Anterior cingulate cortex (tissue), 58 donors: ENCODE measurements at regions not wholly inside any gene's neighbourhood (a gene's known extent, or its start where the extent isn't known, plus 50 kb on each side); places are given as distances from the start of the nearest gene placed in this dataset.
A peak's percentile ranks its signal among the peaks of the same experiment; 100 is the strongest.

ENCODE experiments used
- DNase-seq, 58 donors: peaks; one replicate each; lab custom pipeline; 2025; lab: John Stamatoyannopoulos, UW

- DNase-seq = no peak
Measured at GRCh38 chr3:118705487-118706219, 329.0 kb downstream of the IGSF11 start.

GRCh38 chr3:118707991-118708390, 326.7 kb downstream of the IGSF11 start:
- no peak for DNase-seq

- no peak for DNase-seq
Measured at GRCh38 chr3:118710532-118710931, 324.1 kb downstream of the IGSF11 start.

- DNase-seq = no peak
Measured at GRCh38 chr3:118713502-118714207, 321.0 kb downstream of the IGSF11 start.

- DNase-seq = no peak
Measured at GRCh38 chr3:118714800-118715199, 319.8 kb downstream of the IGSF11 start.

- DNase-seq = no peak
Measured at GRCh38 chr3:118729546-118729945, 305.1 kb downstream of the IGSF11 start.

GRCh38 chr3:118734664-118735063, 300.0 kb downstream of the IGSF11 start:
- no peak for DNase-seq

- DNase-seq = no peak
Measured at GRCh38 chr3:118736107-118736506, 298.5 kb downstream of the IGSF11 start.

- DNase-seq = no peak
Measured at GRCh38 chr3:118740722-118741290, 293.8 kb downstream of the IGSF11 start.

- peak in 5 of 58 donors; percentile 0 to 35 (median 2) for DNase-seq
Measured at GRCh38 chr3:118742760-118743159, 291.9 kb downstream of the IGSF11 start.

- no peak for DNase-seq
Measured at GRCh38 chr3:118744186-118744585, 290.5 kb downstream of the IGSF11 start.

GRCh38 chr3:118754406-118755252, 280.0 kb downstream of the IGSF11 start:
- DNase-seq = no peak

GRCh38 chr3:118755253-118755801, 279.3 kb downstream of the IGSF11 start:
- DNase-seq = no peak

GRCh38 chr3:118760585-118761290, 273.9 kb downstream of the IGSF11 start:
- DNase-seq = no peak

- DNase-seq = no peak
Measured at GRCh38 chr3:118761291-118761606, 273.4 kb downstream of the IGSF11 start.

GRCh38 chr3:118765636-118766305, 268.9 kb downstream of the IGSF11 start:
- no peak for DNase-seq

GRCh38 chr3:118766306-118766669, 268.4 kb downstream of the IGSF11 start:
- no peak for DNase-seq

GRCh38 chr3:118772036-118772435, 262.6 kb downstream of the IGSF11 start:
- DNase-seq = no peak

- DNase-seq = peak in 1 of 58 donors; percentile 1
Measured at GRCh38 chr3:118772547-118773011, 262.1 kb downstream of the IGSF11 start.
